ENCODE measurements at regions not wholly inside any gene's neighbourhood (a gene's known extent, or its start where the extent isn't known, plus 50 kb on each side); places are given as distances from the start of the nearest gene placed in this dataset.

DNA sequence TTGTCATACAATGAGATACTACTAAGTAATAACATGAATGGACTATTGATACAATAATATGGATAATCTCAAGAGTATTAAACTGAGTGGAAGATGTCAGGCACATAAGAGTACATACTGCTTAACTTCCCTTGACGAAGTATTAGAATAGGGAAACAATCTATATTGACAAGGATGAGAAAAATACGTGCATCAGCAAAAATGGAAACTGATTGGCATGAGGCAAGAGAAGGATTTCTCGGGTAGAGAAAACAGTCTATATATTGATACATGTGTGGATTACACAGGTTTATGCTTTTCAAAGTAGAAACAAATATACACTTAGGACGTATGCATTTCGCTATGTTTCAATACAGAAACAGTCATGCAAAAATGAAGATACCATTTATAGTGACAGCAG is 57.4 kb downstream of the PRR20E start:
- DNase-seq, result no peak

DNA sequence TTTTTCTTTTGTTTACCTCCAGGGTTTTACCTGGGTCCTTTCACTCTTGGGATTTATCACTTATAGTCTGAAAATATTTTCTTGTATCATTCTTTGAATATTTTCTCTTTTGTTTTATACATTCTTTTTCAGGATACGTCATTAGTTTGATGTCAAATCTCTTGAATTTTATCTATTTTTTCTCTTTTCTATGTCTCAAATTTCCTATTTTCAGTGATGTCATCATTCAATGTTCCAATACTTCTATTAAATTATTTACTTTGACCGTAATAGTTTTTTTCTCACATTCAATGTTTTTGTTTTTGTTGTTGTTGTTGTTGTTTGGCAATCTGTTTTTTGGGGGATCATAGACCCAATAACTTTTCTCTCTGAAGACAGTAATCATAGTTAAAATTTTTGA is 83.5 kb downstream of the PRR20E start:
- DNase-seq, result no peak

DNA sequence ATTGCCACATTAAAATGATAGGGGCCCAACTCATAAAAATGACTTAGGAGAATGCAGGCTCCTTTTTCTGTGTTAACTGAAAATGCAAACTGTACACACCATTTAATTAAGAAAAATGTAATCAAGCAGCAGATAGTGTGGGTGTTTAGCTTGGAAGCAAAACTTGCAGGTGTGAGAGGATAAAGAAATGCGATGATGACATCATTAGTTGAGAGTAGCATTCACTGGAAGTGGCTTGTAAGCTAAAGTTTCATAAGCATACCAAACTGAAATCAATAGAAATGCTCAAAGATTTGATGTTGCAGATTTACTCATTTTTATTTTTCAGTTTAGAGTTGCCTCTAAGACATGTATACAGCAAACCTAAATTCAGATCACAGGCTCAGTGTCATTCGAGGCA is 86.6 kb downstream of the PRR20E start:
- no peak for DNase-seq

DNA sequence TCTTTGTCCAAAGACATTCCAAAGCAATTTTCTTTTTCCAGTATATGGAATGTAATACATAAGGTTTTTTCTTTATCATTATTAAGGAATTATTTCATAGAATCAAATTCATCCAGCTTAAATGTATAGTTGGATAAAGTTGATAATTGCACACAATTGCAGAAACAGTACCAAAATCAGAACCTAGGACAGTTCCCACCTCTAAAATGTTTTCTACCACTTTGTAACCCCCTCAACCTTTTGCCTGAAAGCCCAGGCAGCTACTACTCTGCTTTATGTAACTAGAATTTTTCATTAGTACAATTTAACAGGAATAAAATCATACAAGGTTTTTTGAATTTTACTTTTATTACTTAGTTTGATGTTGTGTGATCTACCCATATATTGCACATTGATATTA is 98.0 kb downstream of the PRR20E start:
- no peak for DNase-seq

DNA sequence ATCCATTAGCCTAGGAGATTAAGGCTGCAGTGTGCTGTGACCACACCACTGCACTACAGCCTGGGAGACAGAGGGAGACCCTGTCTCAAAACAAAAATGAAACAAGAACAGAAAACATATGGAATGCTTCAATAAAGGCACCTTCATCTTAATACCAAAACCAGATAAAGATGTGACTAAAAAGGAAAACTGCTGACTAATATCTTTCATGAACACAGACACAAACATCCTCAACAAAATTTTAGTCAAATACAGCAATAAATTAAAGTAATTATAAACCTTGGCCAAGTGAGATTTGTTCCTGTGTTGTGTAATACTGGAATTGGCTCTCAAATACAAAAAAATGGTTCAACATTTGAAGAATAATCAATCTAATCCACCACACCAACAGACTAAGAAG is 103.5 kb downstream of the PRR20E start:
- DNase-seq, result no peak

DNA sequence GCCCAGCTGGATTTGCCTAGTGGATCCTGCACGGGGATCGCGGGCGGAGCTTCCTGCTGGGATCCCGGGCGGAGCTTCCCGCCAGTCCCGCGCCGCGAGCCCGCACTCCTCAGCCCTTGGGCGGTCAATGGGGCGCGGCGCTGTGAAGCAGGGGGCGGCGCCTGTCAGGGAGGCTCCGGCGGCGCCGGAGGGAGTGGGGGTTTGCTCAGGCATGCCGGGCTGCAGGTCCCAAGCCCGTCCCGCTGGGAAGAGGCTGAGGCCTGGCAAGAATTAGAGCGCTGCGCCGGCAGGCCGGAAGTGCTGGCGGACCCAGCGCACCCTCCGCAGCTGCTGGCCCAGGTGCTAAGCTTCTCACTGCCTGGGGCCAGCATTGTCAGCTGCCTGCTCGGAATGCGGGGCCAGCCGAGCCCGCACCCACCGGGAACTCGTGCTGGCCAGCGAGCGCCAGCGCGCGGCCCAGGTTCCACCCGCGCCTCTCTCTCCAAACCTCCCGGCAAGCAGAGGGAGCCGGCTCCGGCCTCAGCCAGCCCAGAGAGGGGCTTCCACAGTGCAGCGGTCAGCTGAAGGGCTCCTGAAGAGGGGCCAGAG is 119.6 kb downstream of the PRR20E start:
- no peak for DNase-seq

DNA sequence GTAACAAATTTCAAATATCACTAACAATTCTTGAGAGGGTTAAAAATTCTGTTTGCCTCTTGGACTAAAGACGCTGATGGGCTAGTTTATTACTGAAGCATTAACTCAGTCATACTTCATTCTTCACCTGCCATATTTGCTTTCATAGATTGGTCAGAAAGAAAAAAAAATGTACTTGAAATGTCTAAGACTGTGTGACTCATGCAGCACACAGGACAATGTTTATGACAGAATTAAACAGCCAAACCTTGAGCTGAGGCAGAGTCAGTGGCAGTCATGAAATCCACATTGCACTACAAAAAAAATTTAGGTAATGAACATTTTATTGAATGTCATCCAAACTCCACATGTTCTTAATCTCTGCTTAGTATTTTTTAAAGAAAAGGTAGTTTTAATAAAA is 135.6 kb downstream of the PRR20E start:
- DNase-seq, result no peak

DNA sequence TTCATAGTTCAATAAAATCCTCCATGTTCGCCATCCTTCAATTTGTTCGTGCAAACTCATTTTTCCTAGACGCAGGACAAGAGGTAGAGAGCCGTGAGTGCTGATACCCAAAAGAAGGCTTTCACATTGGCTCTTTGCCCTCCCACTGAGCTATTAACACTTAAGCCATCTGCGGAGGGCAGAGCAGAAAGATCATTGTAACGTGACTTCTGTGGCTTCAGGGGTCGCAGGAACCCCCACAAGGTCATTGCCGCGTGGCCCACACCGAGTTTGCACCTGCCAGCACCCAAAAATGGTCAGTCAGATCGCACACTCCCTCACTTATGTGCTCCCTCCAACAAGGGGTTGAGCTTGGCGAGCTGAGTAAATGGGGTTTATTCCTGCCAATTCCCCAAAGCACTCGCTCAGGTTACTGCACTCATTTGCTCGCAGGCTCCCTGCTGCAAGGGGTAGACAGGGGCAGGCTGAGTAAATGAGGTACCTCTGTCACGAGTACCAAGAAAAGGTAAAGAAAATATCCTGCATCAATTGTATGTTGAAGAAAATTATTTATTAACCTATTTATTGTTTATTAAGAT is 144.1 kb downstream of the PRR20E start:
- peak; percentile 14 for DNase-seq

DNA sequence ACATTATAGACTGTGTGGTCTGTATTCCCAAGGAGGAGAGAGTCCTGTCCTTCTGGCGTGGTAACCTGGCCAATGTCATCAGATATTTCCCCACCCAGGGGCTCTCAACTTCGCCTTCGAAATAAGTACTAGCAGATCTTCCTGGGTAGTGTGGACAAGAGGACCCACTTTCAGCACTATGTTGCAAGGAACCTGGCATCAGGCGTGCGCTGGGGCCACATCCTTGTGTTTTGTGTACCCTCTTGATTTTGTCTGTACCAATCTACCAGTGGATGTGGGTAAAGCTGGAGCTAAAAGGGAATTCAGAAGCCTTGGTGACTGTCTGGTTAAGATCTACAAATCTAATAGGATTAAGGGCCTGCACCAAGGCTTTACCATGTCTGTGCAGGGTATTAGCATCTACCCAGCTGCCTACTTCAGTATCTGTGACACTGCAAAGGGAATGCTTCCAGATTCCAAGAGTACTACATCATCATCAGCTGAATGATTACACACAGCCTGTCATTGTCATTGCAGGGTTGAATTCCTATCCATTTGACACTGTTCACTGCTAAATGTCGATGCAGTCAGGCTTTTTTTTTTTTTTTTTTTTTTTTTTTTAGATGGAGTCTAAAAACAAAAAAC is 148.0 kb downstream of the PRR20E start:
- DNase-seq, result no peak

DNA sequence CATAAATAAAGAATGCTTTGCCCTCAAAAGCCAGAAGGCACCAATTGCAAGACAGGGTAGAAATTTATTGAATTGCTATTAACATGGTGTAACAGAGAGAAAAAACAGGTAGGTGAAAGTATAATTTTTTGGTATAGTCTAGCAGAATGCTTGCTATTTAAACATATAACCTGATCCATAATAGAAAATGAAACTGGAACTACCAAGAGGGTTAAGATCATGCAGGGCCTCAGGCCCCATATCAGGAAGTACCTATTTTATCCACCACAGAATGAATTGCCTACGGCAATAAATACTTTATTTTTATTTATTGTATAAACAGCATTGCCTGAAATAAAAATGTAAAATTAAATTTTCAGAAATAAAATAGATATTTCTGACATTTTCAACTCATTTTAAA is 159.5 kb downstream of the PRR20E start:
- no peak for DNase-seq

DNA sequence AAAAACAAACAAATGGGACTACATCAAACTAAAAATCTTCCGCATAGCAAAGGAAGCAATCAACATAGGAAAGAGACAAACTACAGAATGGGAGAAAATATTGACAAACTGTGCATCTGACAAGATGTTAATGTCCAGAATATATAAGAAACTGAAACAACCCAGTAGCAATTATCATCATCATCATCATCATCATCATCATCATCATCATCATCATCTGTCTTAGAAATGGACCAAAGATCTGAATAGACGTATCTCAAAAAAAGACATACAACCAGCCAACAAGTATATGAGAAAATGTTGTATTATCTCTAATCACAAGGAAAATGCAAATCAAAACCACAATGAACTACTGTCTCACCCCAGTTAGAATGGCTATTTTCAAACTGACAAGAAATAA is 173.9 kb downstream of the PRR20E start:
- DNase-seq, result no peak

DNA sequence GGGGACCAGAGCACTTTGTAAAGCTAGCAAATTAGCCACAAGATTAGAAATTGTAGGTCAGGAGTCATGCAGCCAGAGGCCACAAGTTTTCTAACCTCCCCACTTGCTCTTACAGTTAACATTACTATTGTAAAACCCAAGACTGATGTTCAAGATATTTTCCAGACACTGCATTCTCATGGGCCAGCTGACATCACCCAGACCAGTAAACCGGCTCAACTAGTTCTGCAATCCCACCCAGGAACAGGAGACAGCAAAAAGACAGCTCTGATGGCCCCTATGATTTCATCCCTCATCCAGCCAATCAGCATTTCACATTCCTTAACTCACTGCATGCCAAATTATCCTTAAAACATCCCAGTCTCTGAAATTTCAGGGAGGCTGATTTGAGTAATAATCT is 178.5 kb downstream of the PRR20E start:
- DNase-seq, result no peak

DNA sequence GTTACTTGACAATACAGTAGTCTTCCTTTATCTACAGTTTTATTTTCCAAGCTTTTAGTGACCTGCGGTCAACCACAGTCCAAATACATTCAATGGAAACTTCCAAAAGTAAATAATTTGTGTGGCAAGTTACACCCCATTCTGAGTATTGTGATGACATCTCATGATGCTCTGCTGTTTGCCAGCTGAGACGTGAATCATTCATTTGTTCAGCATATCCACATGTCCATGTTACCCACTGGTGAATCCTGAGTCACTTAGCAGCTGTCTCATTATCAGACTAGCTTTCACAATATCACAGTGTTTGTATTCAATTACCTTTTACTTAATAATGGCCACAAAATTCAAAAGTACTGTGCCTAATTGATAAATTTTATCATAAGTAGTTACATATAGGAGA is 179.8 kb downstream of the PRR20E start:
- no peak for DNase-seq

DNA sequence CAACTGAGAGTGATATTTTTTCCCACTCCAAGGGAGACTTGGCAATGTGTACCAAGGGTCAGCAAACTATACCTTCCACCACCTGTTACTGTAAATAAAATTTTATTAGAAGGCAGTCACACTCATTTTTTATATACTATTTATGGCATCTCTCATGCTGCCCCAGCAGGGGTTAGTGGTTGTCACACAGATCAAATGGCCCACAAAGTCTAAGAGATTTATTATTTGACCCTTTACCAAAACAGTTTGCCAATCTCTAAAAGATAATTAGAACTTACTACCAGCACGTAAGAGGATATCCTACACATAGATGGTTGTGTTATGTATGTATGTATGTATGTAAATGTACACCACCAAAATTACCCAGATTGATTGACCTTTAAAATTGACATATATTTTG is 185.1 kb downstream of the PRR20E start:
- no peak for DNase-seq

DNA sequence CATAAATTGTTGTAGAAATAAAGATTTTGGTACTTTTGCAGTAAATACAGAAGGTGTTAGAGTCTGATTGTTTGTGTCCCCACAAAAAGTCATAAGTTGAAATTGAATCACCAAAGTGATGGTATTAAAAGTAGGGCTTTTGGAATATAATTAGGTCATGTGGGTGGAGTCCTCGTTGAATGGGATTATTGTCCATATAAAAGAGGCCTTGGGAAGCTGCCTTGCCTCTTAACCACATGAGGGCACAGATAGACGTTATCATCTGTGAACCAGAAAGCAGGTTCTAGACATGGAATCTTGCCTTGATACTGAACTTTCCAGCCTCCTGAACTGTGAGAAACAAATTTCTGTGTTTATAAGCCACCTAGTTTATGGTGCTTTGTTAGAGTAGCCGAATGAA is 186.8 kb downstream of the PRR20E start:
- no peak for DNase-seq

DNA sequence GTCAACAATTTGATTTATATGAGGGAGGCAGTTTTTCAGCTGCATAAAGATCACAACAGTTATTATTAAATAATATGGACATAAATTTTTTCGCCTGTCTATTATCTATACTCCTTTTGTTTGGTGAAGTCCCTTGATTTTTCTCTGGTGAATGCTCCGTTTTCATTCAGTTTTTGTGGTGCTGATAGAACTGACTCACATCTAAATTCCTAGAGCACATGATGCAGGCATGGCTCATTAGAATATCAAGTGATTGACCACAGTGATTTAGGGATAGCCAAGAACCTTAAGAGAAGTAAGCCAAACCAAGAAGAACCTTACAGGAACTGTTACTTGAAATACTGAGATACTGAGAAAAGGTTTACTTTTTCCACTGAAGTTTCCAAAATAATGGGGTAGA is 208.9 kb downstream of the PRR20E start:
- DNase-seq, result no peak

DNA sequence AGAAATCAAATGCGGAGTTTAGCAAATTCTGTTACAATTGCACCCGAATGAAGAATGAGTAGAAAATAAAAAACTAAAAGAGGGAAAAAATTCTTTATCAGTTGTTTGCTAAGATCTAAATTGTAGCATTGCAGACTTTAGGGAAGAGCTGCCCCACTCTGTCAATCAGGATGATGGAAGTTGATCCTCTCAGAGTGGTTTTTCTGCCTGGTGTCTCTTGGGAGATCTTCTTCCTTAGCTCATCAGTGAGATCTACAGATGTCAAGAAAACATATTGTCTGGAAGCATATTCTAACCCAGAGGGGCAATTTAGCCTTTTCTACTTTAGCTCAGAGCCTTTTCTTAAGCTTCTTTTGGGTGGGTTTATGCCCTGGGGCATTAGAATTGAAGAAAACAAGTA is 223.2 kb upstream of the PCDH17 start:
- DNase-seq, result no peak

DNA sequence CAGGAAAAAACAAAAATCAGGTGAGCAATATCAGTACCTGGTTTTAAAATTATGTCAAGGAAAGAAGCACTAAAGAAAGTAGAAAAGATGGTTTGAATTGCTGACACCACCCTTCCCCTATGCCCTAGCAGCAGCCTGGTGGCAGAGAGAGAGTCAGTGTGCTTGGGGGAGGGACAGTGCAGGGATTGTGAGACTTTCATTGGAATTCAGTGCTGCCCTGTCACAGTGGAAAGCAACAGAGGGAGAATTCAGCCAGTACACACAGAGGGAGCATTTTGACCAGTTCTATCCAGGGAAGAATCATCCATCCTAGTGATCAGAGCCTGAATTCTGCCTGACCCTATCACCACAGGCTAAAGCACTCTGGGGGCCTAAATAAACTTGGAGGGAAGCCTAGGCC is 222.4 kb upstream of the PCDH17 start:
- DNase-seq, result no peak

DNA sequence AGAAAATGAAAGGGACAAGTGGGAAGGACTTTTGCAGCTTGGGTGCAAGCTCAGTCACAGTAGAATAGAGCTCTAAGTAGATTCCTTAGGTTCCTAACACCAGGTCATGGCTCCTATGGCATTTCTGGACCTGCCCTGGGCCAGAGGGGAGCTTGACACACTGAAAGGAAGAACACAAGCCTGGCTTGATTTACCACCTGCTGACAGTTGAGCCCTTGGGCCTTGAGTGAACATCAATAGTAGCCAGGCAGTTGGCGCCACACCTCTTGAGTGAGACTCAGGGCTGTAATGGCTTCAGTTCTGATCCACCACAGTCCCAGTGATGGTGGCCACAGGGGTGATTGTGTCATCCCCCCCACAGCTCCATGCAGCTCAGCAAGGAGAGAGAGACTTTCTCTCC is 221.9 kb upstream of the PCDH17 start:
- DNase-seq, result no peak

DNA sequence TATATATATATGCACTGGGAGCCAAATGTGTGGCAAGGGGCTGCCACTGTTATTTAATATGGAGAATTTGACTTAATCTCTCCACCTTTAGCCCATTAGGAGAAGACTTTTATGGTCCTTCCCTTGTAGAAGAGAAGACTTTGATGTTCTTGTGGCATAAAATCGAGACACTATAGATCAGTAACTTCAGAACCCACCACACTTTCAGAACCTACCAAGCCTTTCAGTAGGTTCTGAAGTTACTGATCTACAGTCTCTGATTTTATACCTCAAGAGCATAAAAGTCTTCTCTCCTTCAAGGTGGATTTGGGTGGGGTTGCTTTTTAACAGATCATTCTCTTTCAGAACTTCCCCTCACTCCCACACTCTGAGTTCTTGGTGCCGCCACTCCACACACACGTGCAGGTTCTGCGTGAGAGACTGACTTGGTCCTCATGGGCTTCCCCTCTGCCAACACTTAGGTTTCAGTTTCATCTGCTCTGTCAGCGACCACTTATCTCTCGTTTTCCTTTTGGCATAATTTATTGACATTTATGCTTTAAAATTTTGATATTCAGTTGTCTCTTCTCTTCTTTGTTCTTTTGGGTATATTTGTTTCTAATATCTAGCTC is 213.4 kb upstream of the PCDH17 start:
- DNase-seq, result no peak

DNA sequence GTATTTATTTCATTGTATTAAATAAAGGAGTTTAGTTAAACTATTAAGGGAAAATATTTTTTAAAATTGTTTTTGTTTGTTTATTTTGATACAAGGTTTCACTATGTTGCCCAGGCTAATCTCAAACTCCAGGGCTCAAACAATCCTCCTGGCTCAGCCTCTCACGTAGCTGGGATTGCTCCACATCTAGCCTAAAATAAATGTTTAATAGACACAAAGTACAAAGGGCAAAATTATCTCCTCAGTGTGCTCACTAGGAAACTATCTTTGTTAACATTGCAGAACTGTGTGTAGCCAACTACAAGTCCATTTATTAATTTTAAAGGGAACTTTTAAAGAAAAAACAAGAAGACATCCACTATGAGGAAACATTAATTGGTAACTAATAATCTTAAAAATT is 207.2 kb upstream of the PCDH17 start:
- no peak for DNase-seq

DNA sequence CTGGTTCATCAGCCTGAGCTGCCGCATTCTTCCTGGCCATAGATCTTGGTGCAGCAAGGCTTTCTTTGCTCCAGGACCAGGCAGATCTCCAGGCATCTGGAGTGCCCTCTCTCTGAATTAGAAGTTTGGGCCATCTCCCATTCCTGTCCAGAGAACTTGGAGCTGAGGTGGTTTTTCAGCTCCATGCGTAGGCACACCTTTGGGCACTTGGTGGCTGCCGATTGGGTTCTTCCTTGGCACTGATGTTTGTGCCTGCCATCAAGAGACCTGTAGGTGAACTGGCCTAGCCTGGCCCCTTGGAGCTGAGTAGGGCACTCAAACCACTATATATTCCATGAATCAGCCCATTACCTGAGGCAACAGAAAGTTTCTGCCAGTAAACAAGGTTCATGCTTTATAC is 206.0 kb upstream of the PCDH17 start:
- no peak for DNase-seq

DNA sequence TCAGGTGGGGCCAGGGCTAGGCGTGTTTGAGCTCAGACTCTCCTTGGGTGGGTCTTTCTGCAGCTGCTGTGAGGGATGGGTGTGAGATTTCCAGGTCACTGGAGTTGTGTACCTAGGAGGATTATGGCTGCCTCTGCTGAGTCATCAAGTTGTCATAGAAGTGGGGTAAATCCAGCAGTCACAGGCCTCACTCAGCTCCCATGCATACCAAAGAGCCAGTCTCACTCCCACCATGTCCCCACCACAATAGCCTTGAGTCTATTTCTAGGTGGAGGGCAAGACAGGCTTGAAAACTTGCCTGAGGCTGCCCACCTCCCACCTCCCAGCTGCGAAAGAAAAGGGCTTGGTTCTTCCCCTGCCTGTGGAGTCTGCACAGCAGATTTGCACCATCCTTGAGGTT is 194.0 kb upstream of the PCDH17 start:
- no peak for DNase-seq

DNA sequence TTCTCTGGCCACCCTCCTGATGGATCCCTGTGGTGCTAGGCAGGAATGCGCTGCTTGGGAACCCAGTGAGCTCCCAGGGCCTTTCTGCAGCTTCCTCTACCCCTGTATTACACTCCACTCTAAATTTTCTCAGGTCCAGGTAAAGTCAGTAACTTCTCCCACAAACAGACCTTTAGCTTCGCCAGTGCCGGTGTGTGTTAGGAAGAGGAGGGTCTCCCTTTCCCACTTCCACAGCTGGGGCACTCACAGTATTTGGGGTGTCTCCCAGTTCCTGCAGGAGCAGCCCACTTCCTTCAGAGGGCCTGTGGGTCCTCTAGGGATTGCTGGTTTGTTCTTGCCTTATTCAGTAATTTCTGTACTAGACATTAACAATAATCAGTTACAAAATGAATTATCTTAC is 193.5 kb upstream of the PCDH17 start:
- DNase-seq, result no peak

DNA sequence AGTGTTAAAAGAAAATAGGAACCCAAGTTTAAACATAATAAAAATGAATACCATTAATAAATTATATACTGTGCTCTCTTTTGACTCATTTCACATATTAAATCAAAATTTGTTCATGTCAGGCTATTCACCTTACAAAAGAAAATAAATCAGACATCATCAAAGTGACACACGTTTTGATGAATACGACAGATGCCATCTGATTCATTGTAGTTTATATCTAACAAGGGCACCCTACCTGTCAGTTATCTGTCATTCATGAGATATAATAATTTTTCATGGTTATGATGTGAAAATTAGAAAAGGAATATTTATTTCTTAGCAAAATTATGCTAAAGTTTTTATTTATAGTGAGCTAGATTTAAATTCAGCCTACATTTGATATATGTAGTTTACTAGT is 188.1 kb upstream of the PCDH17 start:
- no peak for DNase-seq

Data from NCI-H510A (cell line).